H9 (cell line): ENCODE measurements at regions not wholly inside any gene's neighbourhood (a gene's known extent, or its start where the extent isn't known, plus 50 kb on each side); places are given as distances from the start of the nearest gene placed in this dataset.

Experiments
- DNase-seq: peaks from one replicate; pipeline ENCODE4 v3.0.0-alpha.2; 2017
- H2AFZ ChIP-seq: one replicate; pipeline ENCODE4 v1.6.1; 2013; ENCODE audit warnings: mild to moderate bottlenecking, low read length, control low read depth, moderate library complexity
- H2AK5ac ChIP-seq: 2 replicates; pipeline ENCODE4 v1.6.1; 2013; ENCODE audit warnings: low read length, control low read depth, mixed read lengths; ENCODE audit not compliant: insufficient read length
- H2BK120ac ChIP-seq: one replicate; pipeline ENCODE4 v1.6.1; 2013; ENCODE audit warnings: low read depth, mild to moderate bottlenecking, low read length, control low read depth, inconsistent platforms; ENCODE audit not compliant: poor library complexity, severe bottlenecking
- H2BK12ac ChIP-seq: 2 replicates; pipeline ENCODE4 v1.6.1; 2013; ENCODE audit warnings: low read length, control low read depth, mixed read lengths, low read depth; ENCODE audit not compliant: insufficient read length
- H2BK15ac ChIP-seq: 2 replicates; pipeline ENCODE4 v1.6.1; 2013; ENCODE audit warnings: low read depth, low read length, control low read depth
- H2BK20ac ChIP-seq: one replicate; pipeline ENCODE4 v1.6.1; 2013; ENCODE audit warnings: low read depth, mild to moderate bottlenecking, low read length, control low read depth, inconsistent platforms; ENCODE audit not compliant: poor library complexity, severe bottlenecking
- H2BK5ac ChIP-seq: 2 replicates; pipeline ENCODE4 v1.6.1; 2013; ENCODE audit warnings: low read length, control low read depth, mixed read lengths; ENCODE audit not compliant: insufficient read length
- H3K14ac ChIP-seq: 2 replicates; pipeline ENCODE4 v1.6.1; 2013; ENCODE audit warnings: low read length, control low read depth; ENCODE audit not compliant: insufficient read depth
- H3K18ac ChIP-seq: 2 replicates; pipeline ENCODE4 v1.6.1; 2013; ENCODE audit warnings: low read depth, mild to moderate bottlenecking, mixed read lengths, low read length, control low read depth; ENCODE audit not compliant: insufficient read length
- H3K23ac ChIP-seq: 2 replicates; pipeline ENCODE4 v1.6.1; 2013; ENCODE audit warnings: low read length, control low read depth, mixed read lengths, low read depth; ENCODE audit not compliant: insufficient read length
- H3K23me2 ChIP-seq: 2 replicates; pipeline ENCODE4 v1.6.1; 2013; ENCODE audit warnings: low read depth, mild to moderate bottlenecking, mixed read lengths, low read length, control low read depth; ENCODE audit not compliant: insufficient read length, poor library complexity, severe bottlenecking
- H3K27ac ChIP-seq: 2 replicates; pipeline ENCODE4 v1.5.1; 2013; ENCODE audit warnings: low read length, control low read depth, mixed read lengths, low read depth; ENCODE audit not compliant: insufficient read length
- H3K27me3 ChIP-seq: 2 replicates; pipeline ENCODE4 v1.6.1; 2013; ENCODE audit warnings: low read length, control low read depth, inconsistent platforms; ENCODE audit not compliant: insufficient read depth
- H3K4ac ChIP-seq: 2 replicates; pipeline ENCODE4 v1.6.1; 2013; ENCODE audit warnings: low read depth, mild to moderate bottlenecking, control low read depth, inconsistent platforms, low read length, moderate library complexity
- H3K4me1 ChIP-seq: 2 replicates; pipeline ENCODE4 v1.6.1; 2013; ENCODE audit warnings: low read length, control low read depth, inconsistent platforms; ENCODE audit not compliant: insufficient read depth
- H3K4me2 ChIP-seq: 2 replicates; pipeline ENCODE4 v1.6.1; 2013; ENCODE audit warnings: low read length, control low read depth, mixed read lengths; ENCODE audit not compliant: insufficient read length, insufficient read depth
- H3K56ac ChIP-seq: 2 replicates; pipeline ENCODE4 v1.6.1; 2013; ENCODE audit warnings: low read depth, mild to moderate bottlenecking, mixed read lengths, low read length, control low read depth; ENCODE audit not compliant: insufficient read length
- H3K79me1 ChIP-seq: 2 replicates; pipeline ENCODE4 v1.6.1; 2013; ENCODE audit warnings: low read depth, mild to moderate bottlenecking, moderate library complexity, low read length, control low read depth, inconsistent platforms; ENCODE audit not compliant: insufficient read depth, poor library complexity, severe bottlenecking
- H3K79me2 ChIP-seq: 2 replicates; pipeline ENCODE4 v1.6.1; 2013; ENCODE audit warnings: low read length, control low read depth, inconsistent platforms; ENCODE audit not compliant: insufficient read depth
- H3K9ac ChIP-seq: 2 replicates; pipeline ENCODE4 v1.6.1; 2013; ENCODE audit warnings: low read length, control low read depth, mixed read lengths; ENCODE audit not compliant: insufficient read length; ENCODE audit errors: extremely low read depth
- H3K9me3 ChIP-seq: one replicate; pipeline ENCODE4 v1.6.1; 2013; ENCODE audit warnings: low read depth, low read length, inconsistent platforms; ENCODE audit not compliant: control insufficient read depth
- H3T11ph ChIP-seq: one replicate; pipeline ENCODE4 v1.6.1; 2013; ENCODE audit warnings: mild to moderate bottlenecking, low read length, control low read depth, inconsistent platforms
- H4K20me1 ChIP-seq: one replicate; pipeline ENCODE4 v1.6.1; 2013; ENCODE audit not compliant: control insufficient read depth, insufficient read length, insufficient read depth
- H4K5ac ChIP-seq: 2 replicates; pipeline ENCODE4 v1.6.1; 2013; ENCODE audit warnings: low read depth, mild to moderate bottlenecking, mixed read lengths, low read length, control low read depth; ENCODE audit not compliant: insufficient read length
- H4K8ac ChIP-seq: replicated peaks from 2 replicates; pipeline ENCODE4 v1.6.1; 2013; ENCODE audit warnings: low read length, control low read depth, mixed read lengths, low read depth; ENCODE audit not compliant: insufficient read length
- H4K91ac ChIP-seq: 2 replicates; pipeline ENCODE4 v1.6.1; 2013; ENCODE audit warnings: low read depth, mild to moderate bottlenecking, moderate library complexity, mixed read lengths, low read length, control low read depth; ENCODE audit not compliant: insufficient read length
- H3K27ac Mint-ChIP-seq, 3 experiments: 2 replicates in 2 of 3; 3 replicates in 1 of 3; pipeline ENCODE4 v1.8.0; 2020 to 2021; ENCODE audit warnings: mixed read lengths in 3 of 3, mild to moderate bottlenecking in 1 of 3, moderate library complexity in 1 of 3
- H3K27me3 Mint-ChIP-seq: 2 replicates; pipeline ENCODE4 v1.8.0; 2021; ENCODE audit warnings: low read depth, mild to moderate bottlenecking, moderate library complexity, mixed read lengths
- H3K36me3 Mint-ChIP-seq, 3 experiments: 2 replicates in 2 of 3; 3 replicates in 1 of 3; pipeline ENCODE4 v1.8.0; 2020 to 2021; ENCODE audit warnings: low read depth in 3 of 3, mixed read lengths in 3 of 3; ENCODE audit not compliant: insufficient read depth in 1 of 3
- H3K4me1 Mint-ChIP-seq, 2 experiments: 2 replicates each; pipeline ENCODE4 v1.8.0; 2020; ENCODE audit warnings: mixed read lengths in 2 of 2
- H3K4me3 Mint-ChIP-seq, 2 experiments: 2 replicates in 1 of 2; 3 replicates in 1 of 2; pipeline ENCODE4 v1.8.0; 2020 to 2021; ENCODE audit warnings: mild to moderate bottlenecking in 2 of 2, mixed read lengths in 2 of 2, moderate library complexity in 1 of 2
- H3K9me3 Mint-ChIP-seq, 2 experiments: 2 replicates in 1 of 2; 3 replicates in 1 of 2; pipeline ENCODE4 v1.8.0; 2020; ENCODE audit warnings: mild to moderate bottlenecking in 2 of 2, mixed read lengths in 2 of 2, moderate library complexity in 1 of 2
- WGBS: extraction: QIAGEN DNeasy Blood & Tissue Kit; methylation state at CpG from one replicate; pipeline ENCODE4 v1.1.7; 2013; ENCODE audit warnings: missing lambda C conversion rate, low lambda C conversion rate, mixed read lengths; ENCODE audit not compliant: insufficient read length; ENCODE audit errors: extremely low coverage; 5-methylcytosine and 5-hydroxymethylcytosine counted together
- TF ChIP-seq, protein P1 (sequence below): fragments of 200-600 bp; sonication (generic); conservative IDR thresholded peaks from 3 replicates; pipeline ENCODE4 v1.8.0; 2021; ENCODE audit warnings: antibody characterized with exemption, mild to moderate bottlenecking

DNA sequence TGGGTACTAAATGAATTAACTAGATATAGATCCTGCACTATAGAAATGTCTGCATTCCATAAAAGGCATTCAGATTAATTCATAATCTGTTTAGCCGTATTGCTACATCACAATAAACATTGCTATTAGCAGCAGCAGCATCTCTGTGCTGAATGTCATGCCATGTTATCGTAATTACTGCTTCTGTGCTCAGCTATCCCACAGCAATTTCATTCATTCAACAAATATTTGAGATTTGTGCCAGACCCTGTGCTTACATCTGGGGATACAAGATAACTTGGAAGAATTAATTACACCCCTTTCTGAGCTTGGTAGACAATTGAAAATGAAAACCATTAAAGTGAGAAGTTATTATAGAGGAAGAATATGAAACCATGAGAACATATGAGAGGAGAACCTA lies 185.8 kb upstream of the C11orf87 start:
- no peak overlapping the region for H3K4me2 ChIP-seq
- H3K23me2 ChIP-seq = no peaks in the 10 kb centered on the region
- H2BK15ac ChIP-seq = no peak overlapping the region
- no peak overlapping the region for H2BK120ac ChIP-seq
- H4K8ac ChIP-seq = no peak overlapping the region
- H3K27ac Mint-ChIP-seq = no peak overlapping the region
- no peaks in the 10 kb centered on the region for H3K79me2 ChIP-seq
- no peaks in the 10 kb centered on the region for H3K4me1 Mint-ChIP-seq
- no peak overlapping the region for H3K56ac ChIP-seq
- H3K9me3 Mint-ChIP-seq = no peaks in the 10 kb centered on the region
- H3K4me1 ChIP-seq = no peaks in the 10 kb centered on the region
- no peaks in the 10 kb centered on the region for H3K79me1 ChIP-seq
- no peak overlapping the region for H2BK12ac ChIP-seq
- H3K9ac ChIP-seq = no peak overlapping the region
- H2AFZ ChIP-seq = no peak overlapping the region
- no peak overlapping the region for H3K4ac ChIP-seq
- H2AK5ac ChIP-seq = no peak overlapping the region
- H3K4me3 Mint-ChIP-seq = no peak overlapping the region
- no peak for DNase-seq
- TF ChIP-seq, protein P1, sequence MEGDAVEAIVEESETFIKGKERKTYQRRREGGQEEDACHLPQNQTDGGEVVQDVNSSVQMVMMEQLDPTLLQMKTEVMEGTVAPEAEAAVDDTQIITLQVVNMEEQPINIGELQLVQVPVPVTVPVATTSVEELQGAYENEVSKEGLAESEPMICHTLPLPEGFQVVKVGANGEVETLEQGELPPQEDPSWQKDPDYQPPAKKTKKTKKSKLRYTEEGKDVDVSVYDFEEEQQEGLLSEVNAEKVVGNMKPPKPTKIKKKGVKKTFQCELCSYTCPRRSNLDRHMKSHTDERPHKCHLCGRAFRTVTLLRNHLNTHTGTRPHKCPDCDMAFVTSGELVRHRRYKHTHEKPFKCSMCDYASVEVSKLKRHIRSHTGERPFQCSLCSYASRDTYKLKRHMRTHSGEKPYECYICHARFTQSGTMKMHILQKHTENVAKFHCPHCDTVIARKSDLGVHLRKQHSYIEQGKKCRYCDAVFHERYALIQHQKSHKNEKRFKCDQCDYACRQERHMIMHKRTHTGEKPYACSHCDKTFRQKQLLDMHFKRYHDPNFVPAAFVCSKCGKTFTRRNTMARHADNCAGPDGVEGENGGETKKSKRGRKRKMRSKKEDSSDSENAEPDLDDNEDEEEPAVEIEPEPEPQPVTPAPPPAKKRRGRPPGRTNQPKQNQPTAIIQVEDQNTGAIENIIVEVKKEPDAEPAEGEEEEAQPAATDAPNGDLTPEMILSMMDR = no peak
- H2BK20ac ChIP-seq = no peak overlapping the region
- no peak overlapping the region for H3K27ac ChIP-seq
- H3K36me3 Mint-ChIP-seq = no peaks in the 10 kb centered on the region
- no peak overlapping the region for H4K91ac ChIP-seq
- no peak overlapping the region for H3K14ac ChIP-seq
- H3T11ph ChIP-seq = no peak overlapping the region
- WGBS = no CpG with 5 or more reads among the region's 2 CpGs
- H4K20me1 ChIP-seq = no peaks in the 10 kb centered on the region
- no peak overlapping the region for H4K5ac ChIP-seq
- no peaks in the 10 kb centered on the region for H3K27me3 Mint-ChIP-seq
- no peak overlapping the region for H2BK5ac ChIP-seq
- no peaks in the 10 kb centered on the region for H3K9me3 ChIP-seq
- H3K18ac ChIP-seq = no peak overlapping the region
- H3K27me3 ChIP-seq = no peaks in the 10 kb centered on the region
- H3K23ac ChIP-seq = no peak overlapping the region
